Stomach (tissue), 8 donors: ENCODE measurements at regions not wholly inside any gene's neighbourhood (a gene's known extent, or its start where the extent isn't known, plus 50 kb on each side); places are given as distances from the start of the nearest gene placed in this dataset.

ENCODE experiments used
- DNase-seq, 2 donors: peaks; one replicate each; pipeline versions ENCODE4 v3.0.0 to v3.0.0-alpha.2; 2013 to 2019
- H3K27ac ChIP-seq, 5 donors: fragments of 200-600 bp in 4 of 5; sonication (generic) in 4 of 5; one replicate each; pipeline ENCODE4 v1.5.1; 2013 to 2019; ENCODE audit warnings: mild to moderate bottlenecking in 1 of 5, moderate library complexity in 1 of 5
- H3K27me3 ChIP-seq, 3 donors: fragments of 200-600 bp; sonication (generic); one replicate each; pipeline ENCODE4 v1.5.1; 2017 to 2019; ENCODE audit warnings: mixed run types in 1 of 3
- H3K36me3 ChIP-seq, 4 donors: fragments of 200-600 bp; sonication (generic); 1 replicate in 3 of 4; 2 replicates in 1 of 4; pipeline ENCODE4 v1.5.1; 2016 to 2019
- H3K4me1 ChIP-seq, 4 donors: fragments of 200-600 bp; sonication (generic); one replicate each; pipeline ENCODE4 v1.5.1; 2016 to 2019
- H3K4me3 ChIP-seq, 4 donors: fragments of 200-600 bp; sonication (generic) in 3 of 4; one replicate each; pipeline ENCODE4 v1.5.1; 2016 to 2019; ENCODE audit warnings: mild to moderate bottlenecking in 1 of 4
- H3K9me3 ChIP-seq, 4 donors: fragments of 200-600 bp; sonication (generic); one replicate each; pipeline ENCODE4 v1.5.1; 2016 to 2019
- CTCF ChIP-seq, 7 experiments: fragments of 450-650 bp in 4 of 7; fragments of 200-600 bp in 3 of 7; sonication (generic) in 3 of 7; IDR thresholded peaks; one replicate each; pipeline ENCODE4 v1.5.1; 2016 to 2019; ENCODE audit warnings: antibody characterized with exemption in 7 of 7, control low read depth in 2 of 7, mild to moderate bottlenecking in 1 of 7
- EP300 ChIP-seq: sonication (generic); formaldehyde crosslinking; IDR thresholded peaks from one replicate; pipeline ENCODE4 v1.6.1; 2017; ENCODE audit warnings: antibody characterized with exemption
- POLR2A ChIP-seq, 4 donors: fragments of 450-650 bp; IDR thresholded peaks; one replicate each; pipeline ENCODE4 v1.6.1; 2016; ENCODE audit warnings: antibody characterized with exemption in 4 of 4, control low read depth in 2 of 4, mild to moderate bottlenecking in 1 of 4, moderate library complexity in 1 of 4
- POLR2AphosphoS5 ChIP-seq, 3 donors: sonication (generic); formaldehyde crosslinking; IDR thresholded peaks; one replicate each; pipeline ENCODE4 v1.6.1; 2016; ENCODE audit warnings: antibody characterized with exemption in 3 of 3
- WGBS, 5 donors: extraction: QIAGEN DNeasy Blood & Tissue Kit in 3 of 5; methylation state at CpG; one replicate each; pipeline versions ENCODE4 v1.1.5 to v1.1.7; 2013 to 2018; 5-methylcytosine and 5-hydroxymethylcytosine counted together
- intact Hi-C: fragments of 100-400 bp; cut with DNase I; formaldehyde crosslinking; loops from one replicate; pipeline ENCODE4 v1.15.1; 2023; ENCODE audit warnings: low total_unique reads
- donor health status: healthy with polysubstance abuse.
- donor health status: Bipolar disorder and iron deficiency.
- donor health status: healthy.

GRCh38 chr13:106105153-106105552 lies 430.3 kb downstream of the EFNB2 start:
- intact Hi-C loops, result no loop called here
- DNase-seq, result no peak
- H3K27me3 ChIP-seq, result no peaks in the 10 kb centered on the region
- peaks cover 1 to 13% (median 6%) of the 10 kb centered on the region in 4 donors for H3K4me1 ChIP-seq
- no peaks in the 10 kb centered on the region for H3K36me3 ChIP-seq
- WGBS, 5 donors, result 23 to 81% (median 48%) methylated on average over 1 of the region's 1 CpG
- H3K4me3 ChIP-seq, result no peak overlapping the region
- no peak overlapping the region for H3K27ac ChIP-seq
- H3K9me3 ChIP-seq, result no peaks in the 10 kb centered on the region
- TF ChIP-seq EP300 (no peak), POLR2AphosphoS5 (IDR thresholded peaks at IDR 0.05) (no peak), POLR2A (IDR thresholded peaks at IDR 0.05) (no peak), CTCF (IDR thresholded peaks at IDR 0.05) (no peak)

GRCh38 chr13:106104281-106104901 lies 431.1 kb downstream of the EFNB2 start:
- Histone ChIP-seq H3K9me3 (no peaks in the 10 kb centered on the region), H3K27ac (no peak overlapping the region), H3K36me3 (no peaks in the 10 kb centered on the region), H3K4me1 (peaks cover 4 to 19% (median 12%) of the 10 kb centered on the region in 4 donors), H3K27me3 (no peaks in the 10 kb centered on the region), H3K4me3 (no peak overlapping the region)
- no peak for DNase-seq
- 78 to 88% (median 84%) methylated on average over 3 of the region's 3 CpGs for WGBS, 5 donors
- intact Hi-C loops, result no loop called here
- no peak for TF ChIP-seq EP300
- TF ChIP-seq CTCF (IDR thresholded peaks at IDR 0.05), result no peak
- TF ChIP-seq POLR2A (IDR thresholded peaks at IDR 0.05), result no peak
- no peak for TF ChIP-seq POLR2AphosphoS5 (IDR thresholded peaks at IDR 0.05)

- Histone ChIP-seq H3K27me3 (no peaks in the 10 kb centered on the region), H3K36me3 (no peaks in the 10 kb centered on the region), H3K27ac (no peak overlapping the region), H3K9me3 (no peaks in the 10 kb centered on the region), H3K4me1 (peaks cover 4 to 19% (median 12%) of the 10 kb centered on the region in 4 donors), H3K4me3 (no peak overlapping the region)
- no peak for DNase-seq
- WGBS, 5 donors, result 85 to 93% (median 91%) methylated on average over 10 of the region's 10 CpGs
- TF ChIP-seq POLR2AphosphoS5 (IDR thresholded peaks at IDR 0.05), result no peak
- no peak for TF ChIP-seq EP300
- TF ChIP-seq CTCF (IDR thresholded peaks at IDR 0.05), result no peak
- TF ChIP-seq POLR2A (IDR thresholded peaks at IDR 0.05), result no peak
- intact Hi-C loops, result no loop called here
Measured at GRCh38 chr13:106103779-106104178, 431.7 kb downstream of the EFNB2 start.

GRCh38 chr13:106102786-106103185 lies 432.7 kb downstream of the EFNB2 start:
- intact Hi-C loops, result no loop called here
- TF ChIP-seq CTCF (IDR thresholded peaks at IDR 0.05), result no peak
- no peak for TF ChIP-seq EP300
- no peak for TF ChIP-seq POLR2AphosphoS5 (IDR thresholded peaks at IDR 0.05)
- TF ChIP-seq POLR2A (IDR thresholded peaks at IDR 0.05), result no peak
- H3K4me3 ChIP-seq, result no peak overlapping the region
- no peaks in the 10 kb centered on the region for H3K9me3 ChIP-seq
- no peak overlapping the region for H3K27ac ChIP-seq
- peaks cover 4 to 19% (median 12%) of the 10 kb centered on the region in 4 donors for H3K4me1 ChIP-seq
- no peak for DNase-seq
- 93 to 99% (median 94%) methylated on average over 4 of the region's 4 CpGs for WGBS, 5 donors
- H3K36me3 ChIP-seq, result no peaks in the 10 kb centered on the region
- H3K27me3 ChIP-seq, result no peaks in the 10 kb centered on the region
